GM23248 (cell line): ENCODE measurements at regions not wholly inside any gene's neighbourhood (a gene's known extent, or its start where the extent isn't known, plus 50 kb on each side); places are given as distances from the start of the nearest gene placed in this dataset.
"Not testable (repeated sequence)": the region's sequence is repeated elsewhere in the genome, so short reads cannot be mapped to it uniquely, and the experiment has no call there.

Experiments
- DNase-seq: peaks from one replicate; pipeline ENCODE4 v3.0.0-alpha.2; 2015
- H2AFZ ChIP-seq: fragments of 200-600 bp; sonication (generic); 2 replicates; pipeline ENCODE4 v1.6.1; 2016; ENCODE audit warnings: antibody characterized with exemption
- H3F3A ChIP-seq: fragments of 200-600 bp; sonication (generic); 2 replicates; pipeline ENCODE4 v1.6.1; 2016; ENCODE audit warnings: mild to moderate bottlenecking, antibody characterized with exemption, mixed run types; ENCODE audit not compliant: insufficient read depth
- H3K27ac ChIP-seq: fragments of 200-600 bp; sonication (generic); 2 replicates; pipeline ENCODE4 v1.5.1; 2016; ENCODE audit warnings: mild to moderate bottlenecking
- H3K27me3 ChIP-seq: fragments of 200-600 bp; sonication (generic); replicated peaks from 2 replicates; pipeline ENCODE4 v1.6.1; 2016; ENCODE audit warnings: mild to moderate bottlenecking; ENCODE audit not compliant: insufficient read depth
- H3K36me3 ChIP-seq: fragments of 200-600 bp; sonication (generic); 2 replicates; pipeline ENCODE4 v1.6.1; 2016; ENCODE audit warnings: low read depth, mild to moderate bottlenecking
- H3K4me1 ChIP-seq: fragments of 200-600 bp; sonication (generic); 2 replicates; pipeline ENCODE4 v1.6.1; 2016; ENCODE audit warnings: mild to moderate bottlenecking; ENCODE audit not compliant: insufficient read depth
- H3K4me2 ChIP-seq: fragments of 200-600 bp; sonication (generic); one replicate; pipeline ENCODE4 v1.6.1; 2016; ENCODE audit warnings: mild to moderate bottlenecking; ENCODE audit not compliant: unreplicated experiment
- H3K4me3 ChIP-seq: fragments of 200-600 bp; sonication (generic); 2 replicates; pipeline ENCODE4 v1.5.1; 2016; ENCODE audit warnings: mild to moderate bottlenecking
- H3K79me2 ChIP-seq: fragments of 200-600 bp; sonication (generic); 2 replicates; pipeline ENCODE4 v1.6.1; 2016; ENCODE audit warnings: mild to moderate bottlenecking; ENCODE audit not compliant: insufficient read depth
- H3K9ac ChIP-seq: fragments of 200-600 bp; sonication (generic); 2 replicates; pipeline ENCODE4 v1.6.1; 2016; ENCODE audit warnings: mild to moderate bottlenecking
- H3K9me2 ChIP-seq: fragments of 200-600 bp; sonication (generic); 2 replicates; pipeline ENCODE4 v1.6.1; 2016; ENCODE audit warnings: mixed run types, mild to moderate bottlenecking, moderate library complexity; ENCODE audit not compliant: insufficient read depth
- H3K9me3 ChIP-seq: fragments of 200-600 bp; sonication (generic); one replicate; pipeline ENCODE4 v1.6.1; 2017; ENCODE audit warnings: low read depth
- H4K20me1 ChIP-seq: fragments of 200-600 bp; sonication (generic); 2 replicates; pipeline ENCODE4 v1.6.0; 2016; ENCODE audit not compliant: insufficient read depth
- EZH2 ChIP-seq: fragments of 200-600 bp; sonication (generic); IDR thresholded peaks from 2 replicates; pipeline ENCODE4 v1.6.1; 2018; ENCODE audit warnings: antibody characterized with exemption, mild to moderate bottlenecking; ENCODE audit not compliant: insufficient read depth, poor library complexity, severe bottlenecking
- EZH2phosphoT487 ChIP-seq: fragments of 200-600 bp; sonication (generic); IDR thresholded peaks from 2 replicates; pipeline ENCODE4 v1.6.1; 2018; ENCODE audit warnings: antibody characterized with exemption, moderate library complexity, mild to moderate bottlenecking, low read depth; ENCODE audit not compliant: insufficient read depth
- WGBS, 2 experiments: methylation state at CpG; one replicate each; pipeline ENCODE4 v1.1.6; 2015 to 2017; ENCODE audit warnings: low lambda C conversion rate in 2 of 2, low coverage in 1 of 2; ENCODE audit errors: missing lambda C conversion rate in 2 of 2; 5-methylcytosine and 5-hydroxymethylcytosine counted together
- in situ Hi-C: fragments of 300-500 bp; cut with MboI; formaldehyde crosslinking; loops from 2 replicates; pipeline ENCODE4 v1.15.0; 2020

DNA sequence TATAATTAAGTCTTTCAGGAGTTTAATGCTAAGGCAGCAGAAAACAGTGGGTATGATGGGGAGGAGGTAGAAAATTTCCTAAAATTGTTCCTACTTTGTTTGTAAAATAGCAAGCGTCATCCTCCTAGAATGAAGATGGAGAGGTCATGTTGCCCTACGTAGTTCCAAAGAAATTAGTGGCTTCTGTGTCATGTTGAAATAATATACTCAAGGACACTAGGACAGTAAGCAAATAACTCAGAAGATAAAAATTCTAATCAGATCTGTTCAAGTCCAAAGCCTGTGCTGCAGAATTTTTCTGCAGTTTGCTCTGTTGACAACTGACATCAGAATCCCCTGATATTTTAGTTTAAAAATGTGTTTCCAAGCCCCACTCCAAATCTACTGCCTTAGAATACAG, 486.3 kb downstream of the DIRAS2 start:
- in situ Hi-C loops, result no loop called here
- Histone ChIP-seq H3K9ac (no peak overlapping the region), H3F3A (no peaks in the 10 kb centered on the region), H3K4me3 (no peak overlapping the region), H3K9me3 (no peaks in the 10 kb centered on the region), H3K36me3 (no peaks in the 10 kb centered on the region), H3K9me2 (no peaks in the 10 kb centered on the region), H4K20me1 (no peaks in the 10 kb centered on the region), H3K27me3 (no peaks in the 10 kb centered on the region), H3K27ac (no peak overlapping the region), H3K4me2 (no peak overlapping the region), H3K4me1 (no peaks in the 10 kb centered on the region), H2AFZ (no peak overlapping the region), H3K79me2 (no peaks in the 10 kb centered on the region)
- no peak for DNase-seq
- 17 to 29% methylated on average over 2 of the region's 2 CpGs for WGBS, 2 experiments
- TF ChIP-seq EZH2, result no peak
- no peak for TF ChIP-seq EZH2phosphoT487

DNA sequence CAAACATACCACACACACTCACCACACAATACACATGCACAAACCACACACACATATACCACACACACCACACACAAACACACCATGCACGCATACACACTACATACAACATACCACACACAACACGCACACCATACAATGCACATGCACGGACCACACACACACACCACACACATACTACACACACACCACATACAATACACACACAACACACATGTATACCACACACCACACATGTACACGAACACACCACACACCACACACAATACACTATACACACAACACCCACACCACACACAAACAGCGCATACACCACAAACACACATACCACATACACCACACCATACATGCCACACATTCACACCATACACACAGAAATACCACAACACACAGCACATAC, 480.3 kb downstream of the DIRAS2 start:
- DNase-seq, result no peak
- H4K20me1 ChIP-seq, result no peaks in the 10 kb centered on the region
- no peak overlapping the region for H3K9ac ChIP-seq
- in situ Hi-C loops, result no loop called here
- no peaks in the 10 kb centered on the region for H3K79me2 ChIP-seq
- no peaks in the 10 kb centered on the region for H3K9me3 ChIP-seq
- no peak for TF ChIP-seq EZH2
- TF ChIP-seq EZH2phosphoT487, result no peak
- no peaks in the 10 kb centered on the region for H3K36me3 ChIP-seq
- H3K4me2 ChIP-seq, result no peak overlapping the region
- 57 to 69% methylated on average over 5 of the region's 5 CpGs for WGBS, 2 experiments
- no peaks in the 10 kb centered on the region for H3K9me2 ChIP-seq
- no peak overlapping the region for H3K4me3 ChIP-seq
- H2AFZ ChIP-seq, result no peak overlapping the region
- H3K4me1 ChIP-seq, result no peaks in the 10 kb centered on the region
- H3K27ac ChIP-seq, result no peak overlapping the region
- no peaks in the 10 kb centered on the region for H3F3A ChIP-seq
- no peaks in the 10 kb centered on the region for H3K27me3 ChIP-seq

DNA sequence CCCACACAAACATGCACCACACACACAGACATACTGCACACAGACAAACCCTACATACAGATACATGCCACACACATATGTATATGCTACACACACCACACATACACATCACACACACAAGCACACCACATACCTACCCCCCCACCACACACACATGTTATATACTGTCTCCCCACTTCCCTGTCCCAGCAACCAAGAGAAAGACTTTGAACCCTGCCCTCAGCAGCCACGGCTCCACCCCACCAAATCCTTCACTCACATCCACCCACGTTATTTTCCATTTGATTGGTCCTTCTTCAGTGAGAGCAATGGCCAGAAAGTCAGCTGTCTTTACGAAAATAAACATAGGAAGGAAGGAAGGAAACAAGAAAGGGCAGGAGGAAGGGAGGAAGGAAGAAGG, 479.8 kb downstream of the DIRAS2 start:
- WGBS, 2 experiments, result 28 to 33% methylated on average over 3 of the region's 3 CpGs
- in situ Hi-C loops, result no loop called here
- no peak overlapping the region for H2AFZ ChIP-seq

DNA sequence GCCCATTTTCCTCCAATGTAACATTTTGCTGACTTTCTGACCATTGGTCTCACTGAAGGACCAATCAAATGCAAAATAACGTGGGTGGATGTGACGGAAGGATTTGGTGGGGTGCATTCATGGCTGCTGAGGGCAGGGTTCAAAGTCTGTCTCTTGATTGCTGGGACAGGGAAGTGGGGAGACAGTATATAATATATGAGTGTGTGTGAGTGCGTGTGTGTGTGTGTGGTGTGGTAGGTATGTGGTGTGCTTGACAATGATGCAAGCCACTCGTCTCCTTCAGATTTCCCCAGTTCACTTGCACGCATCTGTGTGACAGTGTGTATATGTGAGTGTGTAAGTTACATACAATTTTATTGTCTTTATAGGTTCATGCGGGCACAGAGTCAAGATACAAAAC, 477.3 kb downstream of the DIRAS2 start:
- H3K4me2 ChIP-seq, result no peak overlapping the region
- WGBS, 2 experiments, result 20 to 23% methylated on average over 6 of the region's 6 CpGs
- H3K9me2 ChIP-seq, result no peaks in the 10 kb centered on the region
- no peaks in the 10 kb centered on the region for H3K9me3 ChIP-seq
- H3K27ac ChIP-seq, result no peak overlapping the region
- no peaks in the 10 kb centered on the region for H3K27me3 ChIP-seq
- H3K79me2 ChIP-seq, result no peaks in the 10 kb centered on the region
- no peaks in the 10 kb centered on the region for H3F3A ChIP-seq
- H3K4me1 ChIP-seq, result no peaks in the 10 kb centered on the region
- no peak overlapping the region for H3K9ac ChIP-seq
- DNase-seq, result no peak
- TF ChIP-seq EZH2phosphoT487 (no peak), EZH2 (no peak)
- H3K4me3 ChIP-seq, result no peak overlapping the region
- H2AFZ ChIP-seq, result no peak overlapping the region
- in situ Hi-C loops, result no loop called here
- H3K36me3 ChIP-seq, result no peaks in the 10 kb centered on the region
- H4K20me1 ChIP-seq, result no peaks in the 10 kb centered on the region

More for the DNA sequence above, 479.8 kb downstream of the DIRAS2 start:
- H3K9me2 ChIP-seq, result no peaks in the 10 kb centered on the region
- no peaks in the 10 kb centered on the region for H3F3A ChIP-seq
- no peaks in the 10 kb centered on the region for H3K79me2 ChIP-seq
- H4K20me1 ChIP-seq, result no peaks in the 10 kb centered on the region
- H3K36me3 ChIP-seq, result no peaks in the 10 kb centered on the region
- no peaks in the 10 kb centered on the region for H3K4me1 ChIP-seq
- no peak overlapping the region for H3K9ac ChIP-seq
- TF ChIP-seq EZH2 (no peak), EZH2phosphoT487 (no peak)
- no peak overlapping the region for H3K27ac ChIP-seq
- H3K4me3 ChIP-seq, result no peak overlapping the region
- H3K4me2 ChIP-seq, result no peak overlapping the region
- no peaks in the 10 kb centered on the region for H3K9me3 ChIP-seq
- H3K27me3 ChIP-seq, result no peaks in the 10 kb centered on the region
- DNase-seq, result no peak

DNA sequence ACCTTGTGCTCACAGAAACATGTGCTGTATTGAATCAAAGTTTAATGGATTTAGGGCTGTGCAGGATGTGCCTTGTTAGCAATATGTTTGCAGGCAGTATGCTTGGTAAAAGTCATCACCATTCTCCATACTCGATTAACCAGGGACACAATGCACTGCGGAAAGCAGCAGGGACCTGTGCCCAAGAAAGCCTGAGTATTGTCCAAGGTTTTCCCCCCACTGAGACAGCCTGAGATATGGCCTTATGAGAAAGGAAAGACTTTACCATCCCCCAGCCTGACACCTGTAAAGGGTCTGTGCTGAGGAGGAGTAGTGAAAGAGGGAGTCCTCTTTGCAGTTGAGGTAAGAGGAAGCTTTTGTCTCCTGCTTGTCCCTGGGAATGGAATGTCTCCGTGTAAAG, 476.2 kb downstream of the DIRAS2 start:
- H3K4me1 ChIP-seq, in situ Hi-C loops, H3K4me3 ChIP-seq, H4K20me1 ChIP-seq, H3K9ac ChIP-seq, H3K79me2 ChIP-seq, H2AFZ ChIP-seq, H3K36me3 ChIP-seq, H3K9me3 ChIP-seq, H3K9me2 ChIP-seq, DNase-seq, H3K27ac ChIP-seq, H3F3A ChIP-seq, H3K4me2 ChIP-seq, H3K27me3 ChIP-seq: not testable (repeated sequence)
- WGBS, 2 experiments, result 5 to 7% methylated on average over 3 of the region's 3 CpGs
